ENCODE measurements at regions not wholly inside any gene's neighbourhood (a gene's known extent, or its start where the extent isn't known, plus 50 kb on each side); places are given as distances from the start of the nearest gene placed in this dataset.

DNA sequence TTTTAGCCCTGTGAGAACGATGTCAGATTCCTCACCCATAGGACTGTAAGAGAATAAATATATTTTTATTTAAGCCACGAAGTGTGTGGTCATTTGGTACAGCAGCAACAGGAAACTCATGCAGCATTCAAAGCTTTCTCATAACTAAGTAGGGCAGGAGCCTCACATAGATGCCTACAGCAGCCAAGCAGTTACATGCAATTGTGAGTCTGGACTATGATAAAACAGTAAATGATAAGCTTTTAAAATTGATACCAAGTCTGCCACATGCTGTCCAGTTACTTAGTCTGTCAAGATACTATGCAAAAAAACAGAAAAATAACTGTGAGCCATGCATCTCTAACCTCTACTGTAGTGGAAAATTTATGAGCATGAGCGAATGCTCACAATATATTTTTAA, 359.6 kb downstream of the HS3ST1 start:
- TF ChIP-seq, protein P1, sequence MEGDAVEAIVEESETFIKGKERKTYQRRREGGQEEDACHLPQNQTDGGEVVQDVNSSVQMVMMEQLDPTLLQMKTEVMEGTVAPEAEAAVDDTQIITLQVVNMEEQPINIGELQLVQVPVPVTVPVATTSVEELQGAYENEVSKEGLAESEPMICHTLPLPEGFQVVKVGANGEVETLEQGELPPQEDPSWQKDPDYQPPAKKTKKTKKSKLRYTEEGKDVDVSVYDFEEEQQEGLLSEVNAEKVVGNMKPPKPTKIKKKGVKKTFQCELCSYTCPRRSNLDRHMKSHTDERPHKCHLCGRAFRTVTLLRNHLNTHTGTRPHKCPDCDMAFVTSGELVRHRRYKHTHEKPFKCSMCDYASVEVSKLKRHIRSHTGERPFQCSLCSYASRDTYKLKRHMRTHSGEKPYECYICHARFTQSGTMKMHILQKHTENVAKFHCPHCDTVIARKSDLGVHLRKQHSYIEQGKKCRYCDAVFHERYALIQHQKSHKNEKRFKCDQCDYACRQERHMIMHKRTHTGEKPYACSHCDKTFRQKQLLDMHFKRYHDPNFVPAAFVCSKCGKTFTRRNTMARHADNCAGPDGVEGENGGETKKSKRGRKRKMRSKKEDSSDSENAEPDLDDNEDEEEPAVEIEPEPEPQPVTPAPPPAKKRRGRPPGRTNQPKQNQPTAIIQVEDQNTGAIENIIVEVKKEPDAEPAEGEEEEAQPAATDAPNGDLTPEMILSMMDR (IDR thresholded peaks at IDR 0.05): no peak
- TF ChIP-seq POLR2A (IDR thresholded peaks at IDR 0.05) (no peak), EP300 (IDR thresholded peaks at IDR 0.05) (no peak)

Data from gastroesophageal sphincter (tissue), 3 donors.